ENCODE measurements at regions not wholly inside any gene's neighbourhood (a gene's known extent, or its start where the extent isn't known, plus 50 kb on each side); places are given as distances from the start of the nearest gene placed in this dataset.

GRCh38 chrX:15977644-15978043 is 123.0 kb upstream of the AP1S2 start:
- no peak for DNase-seq

GRCh38 chrX:15976396-15976795 is 121.8 kb upstream of the AP1S2 start:
- DNase-seq: no peak

- no peak for DNase-seq
Measured at GRCh38 chrX:15973946-15974345, 119.3 kb upstream of the AP1S2 start.

- DNase-seq: no peak
Measured at GRCh38 chrX:15973299-15973698, 118.7 kb upstream of the AP1S2 start.

GRCh38 chrX:15971696-15972095 is 117.1 kb upstream of the AP1S2 start:
- DNase-seq: no peak

GRCh38 chrX:15963858-15964257 is 109.2 kb upstream of the AP1S2 start:
- DNase-seq: no peak

- DNase-seq: no peak
Measured at GRCh38 chrX:15960237-15960636, 105.6 kb upstream of the AP1S2 start.

GRCh38 chrX:15956681-15957080 is 102.1 kb upstream of the AP1S2 start:
- DNase-seq: peak; percentile 31

- DNase-seq: no peak
Measured at GRCh38 chrX:15953801-15954200, 99.2 kb upstream of the AP1S2 start.

- no peak for DNase-seq
Measured at GRCh38 chrX:15952212-15952611, 97.6 kb upstream of the AP1S2 start.

GRCh38 chrX:15948318-15948660 is 93.7 kb upstream of the AP1S2 start:
- DNase-seq: no peak

GRCh38 chrX:15947648-15948317 is 93.2 kb upstream of the AP1S2 start:
- DNase-seq: peak; percentile 71

- DNase-seq: peak; percentile 87
Measured at GRCh38 chrX:15946783-15947580, 92.4 kb upstream of the AP1S2 start.

GRCh38 chrX:15943391-15943790 is 88.8 kb upstream of the AP1S2 start:
- DNase-seq: no peak

- no peak for DNase-seq
Measured at GRCh38 chrX:15942307-15942706, 87.7 kb upstream of the AP1S2 start.

- DNase-seq: no peak
Measured at GRCh38 chrX:15939737-15940136, 85.1 kb upstream of the AP1S2 start.

- DNase-seq: no peak
Measured at GRCh38 chrX:15938072-15938471, 83.5 kb upstream of the AP1S2 start.

- DNase-seq: no peak
Measured at GRCh38 chrX:15931362-15931761, 76.7 kb upstream of the AP1S2 start.

- DNase-seq: peak; percentile 52
Measured at GRCh38 chrX:15930585-15930984, 76.0 kb upstream of the AP1S2 start.

- no peak for DNase-seq
Measured at GRCh38 chrX:15929194-15929593, 74.6 kb upstream of the AP1S2 start.

GRCh38 chrX:15926622-15927021 is 72.0 kb upstream of the AP1S2 start:
- no peak for DNase-seq

GRCh38 chrX:15918003-15918402 is 63.4 kb upstream of the AP1S2 start:
- DNase-seq: no peak

GRCh38 chrX:15916704-15917084 is 62.1 kb upstream of the AP1S2 start:
- no peak for DNase-seq

GRCh38 chrX:15915959-15916703 is 61.5 kb upstream of the AP1S2 start:
- DNase-seq: peak; percentile 4
